Ovary (tissue), 7 donors: ENCODE measurements at regions not wholly inside any gene's neighbourhood (a gene's known extent, or its start where the extent isn't known, plus 50 kb on each side); places are given as distances from the start of the nearest gene placed in this dataset.
A peak's percentile ranks its signal among the peaks of the same experiment; 100 is the strongest.

Experiments used
- DNase-seq, 5 donors: peaks; one replicate each; pipeline ENCODE4 v3.0.0-alpha.2; 2019 to 2020
- H3K27ac ChIP-seq, 2 donors: fragments of 200-600 bp; one replicate each; pipeline versions ENCODE4 v1.5.1 to v1.8.0; 2019 to 2022
- H3K27me3 ChIP-seq: fragments of 200-600 bp; one replicate; pipeline ENCODE4 v1.8.0; 2022
- H3K36me3 ChIP-seq: fragments of 200-600 bp; sonication (generic); one replicate; pipeline ENCODE4 v1.5.1; 2019
- H3K4me1 ChIP-seq: one replicate; pipeline ENCODE4 v1.8.1; 2013; ENCODE audit warnings: mild to moderate bottlenecking, moderate library complexity; ENCODE audit not compliant: insufficient read depth
- H3K4me3 ChIP-seq: fragments of 200-600 bp; sonication (generic); one replicate; pipeline ENCODE4 v1.5.1; 2017
- H3K9me3 ChIP-seq, 2 donors: fragments of 200-600 bp in 1 of 2; sonication (generic) in 1 of 2; one replicate each; pipeline versions ENCODE4 v1.5.1 to v1.8.1; 2013 to 2019; ENCODE audit warnings: mild to moderate bottlenecking in 1 of 2, moderate library complexity in 1 of 2
- EP300 ChIP-seq: sonication (generic); formaldehyde crosslinking; IDR thresholded peaks from one replicate; pipeline ENCODE4 v1.6.1; 2017; ENCODE audit warnings: antibody characterized with exemption
- POLR2A ChIP-seq: fragments of 450-650 bp; IDR thresholded peaks from one replicate; pipeline ENCODE4 v1.6.1; 2017; ENCODE audit warnings: antibody characterized with exemption, mild to moderate bottlenecking, moderate library complexity
- WGBS, 3 donors: extraction: QIAGEN DNeasy Blood & Tissue Kit in 1 of 3; methylation state at CpG; one replicate each; pipeline versions ENCODE4 v1.1.5 to v1.1.7; 2013 to 2017; 5-methylcytosine and 5-hydroxymethylcytosine counted together
- intact Hi-C, 4 donors: fragments of 100-400 bp; cut with DNase I; formaldehyde crosslinking; loops; one replicate each; pipeline versions ENCODE4 v1.11.0 to v1.15.1; 2022 to 2023
- TF ChIP-seq, protein P1 (sequence below), 3 donors: fragments of 450-650 bp in 2 of 3; fragments of 200-600 bp in 1 of 3; IDR thresholded peaks; one replicate each; pipeline versions ENCODE4 v1.5.1 to v1.8.0; 2016 to 2022; ENCODE audit warnings: antibody characterized with exemption in 3 of 3, mild to moderate bottlenecking in 1 of 3
- donor health status: DM: no; HTN: no; CAD: no; lungs with moderate emphysema.
- donor health status: DM: no; HTN: no; CAD: no.
- donor health status: Bipolar disorder and iron deficiency.
- donor health status: DM: no; HTN: no; CAD: no.
- donor health status: DM: yes; HTN: yes; CAD: no.

DNA sequence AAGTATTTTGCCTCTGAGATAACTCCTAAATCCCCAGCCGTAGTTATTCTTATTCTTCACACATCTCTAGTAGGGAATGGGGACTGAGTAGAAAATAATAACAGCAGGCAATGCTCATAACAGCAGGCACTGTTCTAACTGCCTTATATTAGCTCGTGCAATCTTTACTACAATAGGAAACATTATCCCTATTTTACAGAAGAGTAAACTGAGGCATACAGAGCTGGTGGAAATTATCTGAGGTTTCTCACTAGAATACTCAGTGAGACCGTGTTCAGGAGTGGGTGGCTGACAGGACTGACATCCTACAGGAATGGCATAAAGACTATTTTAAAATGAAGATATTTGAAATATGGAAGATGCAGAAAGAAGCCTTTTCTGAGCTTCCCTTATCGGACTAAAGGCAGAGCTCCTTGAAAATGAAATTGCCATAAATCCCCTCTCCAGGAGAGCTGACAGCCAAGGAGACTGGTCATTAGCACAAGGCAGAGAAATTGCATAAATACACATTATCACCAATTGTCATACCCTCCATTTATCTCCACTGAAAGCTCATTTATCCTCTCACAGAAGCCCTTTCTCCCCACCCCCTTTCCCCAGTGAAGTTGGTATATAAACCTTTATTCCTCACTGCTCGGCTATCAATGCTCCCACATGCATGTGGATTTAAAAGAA is 93.9 kb downstream of the RASSF10 start:
- TF ChIP-seq, protein P1, sequence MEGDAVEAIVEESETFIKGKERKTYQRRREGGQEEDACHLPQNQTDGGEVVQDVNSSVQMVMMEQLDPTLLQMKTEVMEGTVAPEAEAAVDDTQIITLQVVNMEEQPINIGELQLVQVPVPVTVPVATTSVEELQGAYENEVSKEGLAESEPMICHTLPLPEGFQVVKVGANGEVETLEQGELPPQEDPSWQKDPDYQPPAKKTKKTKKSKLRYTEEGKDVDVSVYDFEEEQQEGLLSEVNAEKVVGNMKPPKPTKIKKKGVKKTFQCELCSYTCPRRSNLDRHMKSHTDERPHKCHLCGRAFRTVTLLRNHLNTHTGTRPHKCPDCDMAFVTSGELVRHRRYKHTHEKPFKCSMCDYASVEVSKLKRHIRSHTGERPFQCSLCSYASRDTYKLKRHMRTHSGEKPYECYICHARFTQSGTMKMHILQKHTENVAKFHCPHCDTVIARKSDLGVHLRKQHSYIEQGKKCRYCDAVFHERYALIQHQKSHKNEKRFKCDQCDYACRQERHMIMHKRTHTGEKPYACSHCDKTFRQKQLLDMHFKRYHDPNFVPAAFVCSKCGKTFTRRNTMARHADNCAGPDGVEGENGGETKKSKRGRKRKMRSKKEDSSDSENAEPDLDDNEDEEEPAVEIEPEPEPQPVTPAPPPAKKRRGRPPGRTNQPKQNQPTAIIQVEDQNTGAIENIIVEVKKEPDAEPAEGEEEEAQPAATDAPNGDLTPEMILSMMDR (IDR thresholded peaks at IDR 0.05), result no peak
- TF ChIP-seq EP300, result no peak
- no peak for TF ChIP-seq POLR2A
- no peak for DNase-seq
- no peaks in the 10 kb centered on the region for H3K27me3 ChIP-seq

DNA sequence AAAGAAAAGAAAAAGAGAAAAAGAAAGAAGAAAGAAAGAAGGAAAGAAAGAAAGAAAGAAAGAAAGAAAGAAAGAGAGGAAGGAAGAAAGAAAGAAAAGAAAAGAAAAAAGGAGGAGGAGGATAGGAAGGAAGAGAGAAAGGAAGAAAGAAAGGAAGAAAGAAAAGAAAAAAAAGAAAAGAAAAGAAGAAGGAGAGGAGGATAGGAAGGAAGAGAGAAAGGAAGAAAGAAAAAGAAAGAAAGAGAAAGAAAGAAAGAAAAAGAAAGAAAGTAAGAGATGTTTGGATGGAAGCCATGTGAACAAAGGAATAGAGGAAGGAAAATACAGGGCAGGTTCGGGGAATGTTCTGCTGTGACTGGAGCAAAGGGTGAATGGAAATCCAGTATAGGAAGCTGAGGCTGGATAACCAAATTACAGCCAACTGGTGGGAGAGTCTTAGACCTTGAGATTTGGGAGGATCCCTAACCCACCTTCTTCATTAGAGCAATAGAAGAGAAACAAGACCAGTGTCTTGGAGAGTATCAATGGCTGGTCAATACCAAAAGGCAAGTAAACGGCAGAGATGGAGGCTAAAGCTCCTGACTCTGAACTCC is 94.9 kb downstream of the RASSF10 start:
- Histone ChIP-seq H3K36me3 (no peaks in the 10 kb centered on the region), H3K27me3 (no peaks in the 10 kb centered on the region), H3K27ac (no peak overlapping the region), H3K4me1 (no peaks in the 10 kb centered on the region), H3K4me3 (no peak overlapping the region), H3K9me3 (no peaks in the 10 kb centered on the region)
- no peak for TF ChIP-seq POLR2A
- TF ChIP-seq, protein P1 (IDR thresholded peaks at IDR 0.05), result no peak
- no peak for TF ChIP-seq EP300
- intact Hi-C loops, result no loop called here
- DNase-seq, result no peak
- WGBS, 3 donors, result 62 to 81% (median 65%) methylated on average over 2 of the region's 2 CpGs

More for the DNA sequence above, 93.9 kb downstream of the RASSF10 start:
- H3K36me3 ChIP-seq, result no peaks in the 10 kb centered on the region
- intact Hi-C loops, result no loop called here
- 22 to 35% (median 25%) methylated on average over 5 of the region's 5 CpGs for WGBS, 3 donors
- no peak overlapping the region for H3K4me3 ChIP-seq
- no peaks in the 10 kb centered on the region for H3K4me1 ChIP-seq
- H3K27ac ChIP-seq, result no peak overlapping the region
- no peaks in the 10 kb centered on the region for H3K9me3 ChIP-seq

DNA sequence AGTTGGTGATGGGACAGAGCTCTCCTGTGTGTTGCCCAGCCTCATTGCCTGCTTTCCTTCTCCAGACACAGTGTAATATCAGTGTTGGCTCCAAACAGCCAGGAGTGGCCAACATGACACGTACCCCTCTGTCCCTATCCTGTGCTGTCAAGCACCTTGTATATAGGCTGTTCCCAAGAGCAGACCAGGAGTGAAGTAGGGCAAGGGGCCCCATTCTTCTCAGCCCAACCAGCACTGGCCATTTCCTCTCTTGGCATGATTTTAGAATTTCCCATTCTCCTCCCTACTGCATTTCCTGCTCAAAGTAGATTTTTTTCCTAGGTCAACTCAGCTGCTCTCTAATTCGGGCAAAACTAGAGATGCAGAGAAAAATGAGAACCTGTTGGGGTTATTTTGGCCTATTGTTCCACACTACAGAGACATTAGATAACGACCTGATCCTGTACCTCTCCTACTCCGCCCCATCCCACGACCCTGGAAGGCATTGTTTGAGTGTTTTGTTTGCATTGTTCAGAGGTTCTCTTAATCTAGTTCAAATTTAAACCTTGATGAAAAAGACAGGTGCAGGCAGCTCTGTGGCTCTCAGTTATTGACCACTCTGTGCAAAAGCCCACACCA is 95.6 kb downstream of the RASSF10 start:
- Histone ChIP-seq H3K4me3 (no peak overlapping the region), H3K27ac (no peak overlapping the region), H3K36me3 (no peaks in the 10 kb centered on the region), H3K27me3 (no peaks in the 10 kb centered on the region), H3K9me3 (no peaks in the 10 kb centered on the region), H3K4me1 (no peaks in the 10 kb centered on the region)
- DNase-seq, result no peak
- 62 to 65% (median 64%) methylated on average over 5 of the region's 5 CpGs for WGBS, 3 donors
- intact Hi-C loops, result no loop called here
- TF ChIP-seq POLR2A, result no peak
- no peak for TF ChIP-seq EP300

DNA sequence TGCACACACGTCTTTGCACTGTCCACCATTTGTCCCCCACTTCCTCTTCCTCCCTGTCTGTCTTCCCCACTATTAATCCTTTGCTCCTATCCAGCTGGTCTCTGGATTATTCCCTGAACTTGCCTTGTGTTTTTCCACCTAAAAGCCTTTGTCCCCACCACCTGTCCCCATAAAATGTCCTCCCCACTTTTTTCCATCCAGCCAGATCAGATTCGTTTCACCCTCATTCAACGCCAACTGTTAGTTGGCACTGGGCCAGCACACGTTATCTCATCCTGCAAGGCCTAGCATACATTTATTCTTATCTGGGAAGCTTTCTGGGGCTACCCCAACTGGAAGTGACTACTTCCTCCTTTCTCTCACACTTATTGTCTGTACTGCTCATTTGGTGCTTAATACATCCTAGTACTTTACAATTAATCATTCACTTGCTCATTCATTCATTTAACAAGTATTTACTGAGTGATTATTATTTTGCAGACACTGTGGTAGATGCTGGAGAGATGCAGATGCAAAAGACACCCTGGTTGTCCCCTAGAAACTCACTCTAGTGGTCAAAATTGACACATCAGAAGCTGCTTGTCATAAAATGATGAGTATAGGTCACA is 96.2 kb downstream of the RASSF10 start:
- peak in 2 of 5 donors; percentile 18 to 24 for DNase-seq
- Histone ChIP-seq H3K36me3 (no peaks in the 10 kb centered on the region), H3K27me3 (no peaks in the 10 kb centered on the region), H3K4me1 (no peaks in the 10 kb centered on the region), H3K4me3 (no peak overlapping the region), H3K9me3 (no peaks in the 10 kb centered on the region), H3K27ac (no peak overlapping the region)
- TF ChIP-seq POLR2A (no peak), EP300 (no peak)
- TF ChIP-seq, protein P1 (IDR thresholded peaks at IDR 0.05), result no peak
- WGBS, 3 donors, result 11 to 18% (median 11%) methylated on average over 4 of the region's 4 CpGs
- intact Hi-C loops, result no loop called here
